Astrocyte (in vitro differentiated cells and primary cell): ENCODE measurements at regions not wholly inside any gene's neighbourhood (a gene's known extent, or its start where the extent isn't known, plus 50 kb on each side); places are given as distances from the start of the nearest gene placed in this dataset.

Experiments
- DNase-seq: peaks from one replicate; pipeline ENCODE4 v3.0.0-alpha.2; 2010; ENCODE audit warnings: low read depth
- FAIRE-seq: peaks from 2 replicates; lab custom pipeline; 2011; peaks lifted over from hg19 to GRCh38; lab: Jason Lieb, UNC
- H2AFZ ChIP-seq: 2 replicates; pipeline ENCODE4 v1.6.0; 2012; ENCODE audit warnings: low read depth, low read length, inconsistent platforms
- H3K27ac ChIP-seq: 2 replicates; pipeline ENCODE4 v1.5.1; 2011; ENCODE audit warnings: low read depth, low read length, inconsistent platforms
- H3K27me3 ChIP-seq: 2 replicates; pipeline ENCODE4 v1.6.0; 2011; ENCODE audit warnings: low read length, inconsistent platforms; ENCODE audit not compliant: insufficient read depth
- H3K36me3 ChIP-seq: 2 replicates; pipeline ENCODE4 v1.5.1; 2011; ENCODE audit warnings: low read length, inconsistent platforms; ENCODE audit not compliant: insufficient read depth
- H3K4me1 ChIP-seq: 2 replicates; pipeline ENCODE4 v1.5.1; 2011; ENCODE audit warnings: low read length, inconsistent platforms; ENCODE audit not compliant: insufficient read depth
- H3K4me2 ChIP-seq: 2 replicates; pipeline ENCODE4 v1.6.0; 2012; ENCODE audit warnings: low read length, inconsistent platforms
- H3K4me3 ChIP-seq: 2 replicates; pipeline ENCODE4 v1.5.1; 2011; ENCODE audit warnings: low read depth, mild to moderate bottlenecking, low read length, inconsistent platforms; ENCODE audit not compliant: insufficient read depth
- H3K79me2 ChIP-seq: 2 replicates; pipeline ENCODE4 v1.6.0; 2012; ENCODE audit warnings: mild to moderate bottlenecking, low read length, inconsistent platforms; ENCODE audit not compliant: insufficient read depth
- H3K9ac ChIP-seq: 2 replicates; pipeline ENCODE4 v1.6.0; 2012; ENCODE audit warnings: mild to moderate bottlenecking, low read length, inconsistent platforms
- H3K9me3 ChIP-seq: 2 replicates; pipeline ENCODE4 v1.5.1; 2012; ENCODE audit warnings: low read depth, mild to moderate bottlenecking, low read length, inconsistent platforms; ENCODE audit not compliant: insufficient read depth
- H4K20me1 ChIP-seq: 2 replicates; pipeline ENCODE4 v1.6.0; 2012; ENCODE audit warnings: low read length, inconsistent platforms; ENCODE audit not compliant: insufficient read depth
- H3K27ac Mint-ChIP-seq: one replicate; pipeline ENCODE4 v1.8.0; 2021; ENCODE audit warnings: mild to moderate bottlenecking, mixed read lengths; ENCODE audit not compliant: unreplicated experiment
- H3K27me3 Mint-ChIP-seq: one replicate; pipeline ENCODE4 v1.8.0; 2021; ENCODE audit warnings: low read depth, mixed read lengths; ENCODE audit not compliant: unreplicated experiment
- H3K36me3 Mint-ChIP-seq: one replicate; pipeline ENCODE4 v1.8.0; 2021; ENCODE audit warnings: low read depth, mixed read lengths; ENCODE audit not compliant: unreplicated experiment
- H3K4me1 Mint-ChIP-seq: one replicate; pipeline ENCODE4 v1.8.0; 2021; ENCODE audit warnings: low read depth, mixed read lengths; ENCODE audit not compliant: unreplicated experiment
- H3K4me3 Mint-ChIP-seq: one replicate; pipeline ENCODE4 v1.8.0; 2021; ENCODE audit warnings: mild to moderate bottlenecking, moderate library complexity, mixed read lengths; ENCODE audit not compliant: unreplicated experiment
- H3K9me3 Mint-ChIP-seq: one replicate; pipeline ENCODE4 v1.8.0; 2021; ENCODE audit warnings: mild to moderate bottlenecking, mixed read lengths; ENCODE audit not compliant: unreplicated experiment
- EZH2 ChIP-seq: IDR thresholded peaks from 2 replicates; pipeline ENCODE4 v1.6.1; 2012; ENCODE audit warnings: mild to moderate bottlenecking, low read length, inconsistent platforms; ENCODE audit not compliant: insufficient read depth
- TF ChIP-seq, protein P1 (sequence below): IDR thresholded peaks from 2 replicates; pipeline ENCODE4 v1.5.1; 2011; ENCODE audit warnings: low read depth, mild to moderate bottlenecking, inconsistent platforms, low read length, moderate library complexity; ENCODE audit not compliant: insufficient read depth

DNA sequence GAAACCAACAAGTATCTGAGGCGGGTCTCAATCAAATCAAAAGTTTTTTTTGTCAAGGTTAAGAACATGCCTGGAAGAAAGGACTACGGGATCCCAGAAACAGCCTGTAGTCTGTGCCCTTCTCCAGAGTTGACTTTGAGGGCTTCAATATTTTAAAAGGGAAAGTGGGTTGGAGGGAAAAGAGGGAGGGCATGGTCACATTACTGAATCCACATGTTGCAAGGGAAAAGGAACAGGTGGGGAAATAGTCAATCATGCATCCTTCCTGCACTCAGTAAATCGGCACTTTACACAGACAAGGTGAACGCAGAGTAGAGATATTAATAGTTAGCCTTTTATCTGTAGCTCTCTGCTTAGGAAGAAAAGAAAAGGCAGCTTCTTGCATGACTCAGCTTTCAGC, 808.5 kb downstream of the UQCRFS1 start:
- no peaks in the 10 kb centered on the region for H3K36me3 Mint-ChIP-seq
- H3K27ac Mint-ChIP-seq, result no peak overlapping the region
- Histone ChIP-seq H3K4me1 (no peaks in the 10 kb centered on the region), H3K36me3 (no peaks in the 10 kb centered on the region), H2AFZ (no peak overlapping the region), H3K9me3 (no peaks in the 10 kb centered on the region), H3K79me2 (no peaks in the 10 kb centered on the region), H3K9ac (no peak overlapping the region), H3K27ac (no peak overlapping the region), H3K4me3 (no peak overlapping the region), H3K4me2 (no peak overlapping the region), H3K27me3 (no peaks in the 10 kb centered on the region), H4K20me1 (no peaks in the 10 kb centered on the region)
- H3K9me3 Mint-ChIP-seq, result no peaks in the 10 kb centered on the region
- peaks cover 14% of the 10 kb centered on the region for H3K4me1 Mint-ChIP-seq
- no peak for DNase-seq
- FAIRE-seq, result no peak
- TF ChIP-seq, protein P1, sequence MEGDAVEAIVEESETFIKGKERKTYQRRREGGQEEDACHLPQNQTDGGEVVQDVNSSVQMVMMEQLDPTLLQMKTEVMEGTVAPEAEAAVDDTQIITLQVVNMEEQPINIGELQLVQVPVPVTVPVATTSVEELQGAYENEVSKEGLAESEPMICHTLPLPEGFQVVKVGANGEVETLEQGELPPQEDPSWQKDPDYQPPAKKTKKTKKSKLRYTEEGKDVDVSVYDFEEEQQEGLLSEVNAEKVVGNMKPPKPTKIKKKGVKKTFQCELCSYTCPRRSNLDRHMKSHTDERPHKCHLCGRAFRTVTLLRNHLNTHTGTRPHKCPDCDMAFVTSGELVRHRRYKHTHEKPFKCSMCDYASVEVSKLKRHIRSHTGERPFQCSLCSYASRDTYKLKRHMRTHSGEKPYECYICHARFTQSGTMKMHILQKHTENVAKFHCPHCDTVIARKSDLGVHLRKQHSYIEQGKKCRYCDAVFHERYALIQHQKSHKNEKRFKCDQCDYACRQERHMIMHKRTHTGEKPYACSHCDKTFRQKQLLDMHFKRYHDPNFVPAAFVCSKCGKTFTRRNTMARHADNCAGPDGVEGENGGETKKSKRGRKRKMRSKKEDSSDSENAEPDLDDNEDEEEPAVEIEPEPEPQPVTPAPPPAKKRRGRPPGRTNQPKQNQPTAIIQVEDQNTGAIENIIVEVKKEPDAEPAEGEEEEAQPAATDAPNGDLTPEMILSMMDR, result no peak
- no peak for TF ChIP-seq EZH2
- H3K4me3 Mint-ChIP-seq, result no peak overlapping the region
- peaks cover 39% of the 10 kb centered on the region for H3K27me3 Mint-ChIP-seq

DNA sequence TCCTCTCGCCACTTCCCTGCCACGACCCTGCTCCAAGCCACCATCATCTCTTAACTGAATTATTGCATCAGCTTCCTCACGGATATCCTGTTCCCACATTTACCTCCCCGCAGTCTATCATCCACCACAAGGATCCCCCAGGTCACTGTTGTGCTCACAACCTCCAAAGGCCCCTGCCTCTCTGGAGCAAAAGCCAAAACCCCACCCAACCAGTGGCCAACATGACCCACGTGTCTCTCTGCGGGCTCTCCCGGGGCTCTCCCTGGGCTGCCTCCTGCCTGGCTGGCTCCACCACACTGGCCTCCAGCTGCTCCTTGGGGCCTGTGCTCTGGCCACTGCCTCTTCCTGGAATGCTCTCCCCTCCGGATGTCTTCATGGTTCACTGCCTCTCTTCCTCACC, 809.3 kb downstream of the UQCRFS1 start:
- H3K27me3 Mint-ChIP-seq, result peaks cover 42% of the 10 kb centered on the region
- no peaks in the 10 kb centered on the region for H3K79me2 ChIP-seq
- no peak overlapping the region for H2AFZ ChIP-seq
- H3K4me1 ChIP-seq, result no peaks in the 10 kb centered on the region
- no peaks in the 10 kb centered on the region for H3K27me3 ChIP-seq
- DNase-seq, result no peak
- H3K4me3 ChIP-seq, result no peak overlapping the region
- H3K9me3 ChIP-seq, result no peaks in the 10 kb centered on the region
- no peak overlapping the region for H3K27ac Mint-ChIP-seq
- H3K27ac ChIP-seq, result no peak overlapping the region
- H3K4me2 ChIP-seq, result no peak overlapping the region
- H3K36me3 Mint-ChIP-seq, result no peaks in the 10 kb centered on the region
- no peak for TF ChIP-seq EZH2
- TF ChIP-seq, protein P1, result no peak
- no peak overlapping the region for H3K9ac ChIP-seq
- no peaks in the 10 kb centered on the region for H3K9me3 Mint-ChIP-seq
- no peak for FAIRE-seq
- no peak overlapping the region for H3K4me3 Mint-ChIP-seq
- no peaks in the 10 kb centered on the region for H4K20me1 ChIP-seq
- peaks cover 9% of the 10 kb centered on the region for H3K4me1 Mint-ChIP-seq
- no peaks in the 10 kb centered on the region for H3K36me3 ChIP-seq

DNA sequence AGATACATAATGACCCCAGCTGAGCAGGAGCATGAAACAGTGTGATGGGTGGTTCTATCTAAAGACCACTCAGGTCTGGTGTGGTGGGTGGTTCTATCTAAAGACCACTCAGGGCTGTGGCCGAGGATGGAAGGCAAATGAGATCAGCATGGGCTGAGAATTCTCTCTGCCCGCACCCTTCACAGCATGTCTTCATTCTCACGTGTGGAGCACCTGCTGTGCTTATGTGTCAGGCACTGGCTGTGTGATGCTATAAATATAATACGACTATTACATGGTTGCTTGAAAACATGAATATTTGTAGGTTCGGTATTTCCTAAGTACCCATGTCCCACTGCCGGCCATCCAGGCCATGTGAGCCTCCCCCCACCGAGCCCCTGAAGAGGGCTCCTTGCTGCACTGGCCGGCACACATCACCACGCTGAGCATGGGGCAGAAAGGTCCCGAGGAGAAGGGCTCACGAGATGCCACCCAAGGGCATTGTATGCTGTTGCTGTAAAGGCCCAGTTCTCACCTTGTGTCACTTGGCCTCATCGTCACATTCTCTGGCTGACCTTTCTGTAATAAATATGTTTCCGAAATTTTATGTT, 810.2 kb downstream of the UQCRFS1 start:
- Histone ChIP-seq H3K27me3 (no peaks in the 10 kb centered on the region), H3K9ac (no peak overlapping the region), H2AFZ (no peak overlapping the region), H3K36me3 (no peaks in the 10 kb centered on the region), H3K9me3 (no peaks in the 10 kb centered on the region), H3K4me2 (no peak overlapping the region), H3K27ac (no peak overlapping the region), H4K20me1 (no peaks in the 10 kb centered on the region), H3K4me1 (no peaks in the 10 kb centered on the region), H3K79me2 (no peaks in the 10 kb centered on the region), H3K4me3 (no peak overlapping the region)
- peaks cover under 1% of the 10 kb centered on the region for H3K4me1 Mint-ChIP-seq
- H3K4me3 Mint-ChIP-seq, result no peak overlapping the region
- FAIRE-seq (no peak), DNase-seq (no peak)
- TF ChIP-seq, protein P1, result no peak
- TF ChIP-seq EZH2, result no peak
- peaks cover 41% of the 10 kb centered on the region for H3K27me3 Mint-ChIP-seq
- H3K27ac Mint-ChIP-seq, result no peak overlapping the region
- no peaks in the 10 kb centered on the region for H3K9me3 Mint-ChIP-seq
- H3K36me3 Mint-ChIP-seq, result no peaks in the 10 kb centered on the region
